Vagina (tissue), 2 donors: ENCODE measurements at regions not wholly inside any gene's neighbourhood (a gene's known extent, or its start where the extent isn't known, plus 50 kb on each side); places are given as distances from the start of the nearest gene placed in this dataset.

ENCODE experiments used
- CTCF ChIP-seq, 3 experiments: fragments of 450-650 bp in 2 of 3; fragments of 200-600 bp in 1 of 3; sonication (generic) in 1 of 3; IDR thresholded peaks; one replicate each; pipeline ENCODE4 v1.5.1; 2017 to 2019; ENCODE audit warnings: antibody characterized with exemption in 3 of 3, mild to moderate bottlenecking in 2 of 3, moderate library complexity in 2 of 3
- POLR2A ChIP-seq, 2 donors: fragments of 450-650 bp; IDR thresholded peaks; one replicate each; pipeline ENCODE4 v1.6.1; 2017; ENCODE audit warnings: antibody characterized with exemption in 2 of 2, mild to moderate bottlenecking in 2 of 2, moderate library complexity in 2 of 2
- POLR2AphosphoS5 ChIP-seq, 2 donors: sonication (generic); formaldehyde crosslinking; IDR thresholded peaks; one replicate each; pipeline ENCODE4 v1.9.0; 2017; ENCODE audit warnings: antibody characterized with exemption in 2 of 2, mild to moderate bottlenecking in 2 of 2, low read depth in 1 of 2; ENCODE audit not compliant: insufficient read depth in 1 of 2

- TF ChIP-seq POLR2A (IDR thresholded peaks at IDR 0.05) (no peak), CTCF (IDR thresholded peaks at IDR 0.05) (no peak), POLR2AphosphoS5 (IDR thresholded peaks at IDR 0.05; ENCODE audit: insufficient read depth in 1 of 2, low read depth in 1 of 2) (no peak)
These were observed 558.8 kb upstream of the PIK3C3 start for GRCh38 chr18:41396211-41396610.
